ENCODE measurements at regions not wholly inside any gene's neighbourhood (a gene's known extent, or its start where the extent isn't known, plus 50 kb on each side); places are given as distances from the start of the nearest gene placed in this dataset.

DNA sequence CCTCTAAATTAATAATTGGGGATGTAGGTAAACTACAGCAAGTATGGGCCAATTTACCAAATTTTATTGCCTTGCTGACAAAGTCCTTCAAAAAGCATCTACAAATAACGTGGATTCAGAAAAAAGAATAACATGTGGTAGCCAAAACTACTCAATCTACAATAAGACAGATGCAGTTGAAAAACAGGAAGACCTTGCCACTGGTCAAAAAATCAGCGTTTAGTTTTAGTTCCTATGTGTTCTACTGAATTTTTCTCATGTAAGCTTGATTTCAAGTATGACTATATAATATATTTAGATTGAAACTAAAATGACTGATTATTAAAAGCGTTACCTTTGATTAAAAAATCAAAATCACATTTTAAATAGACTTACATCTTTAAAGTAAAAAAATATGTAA, 1317.6 kb downstream of the PCDH9 start:
- TF ChIP-seq PPARA (CRISPR knock-in tag; IDR thresholded peaks at IDR 0.05; ENCODE audit: borderline replicate concordance) (no peak), SNAI2 (CRISPR knock-in tag; IDR thresholded peaks at IDR 0.05) (no peak), ZNF565 (CRISPR knock-in tag; conservative IDR thresholded peaks at IDR 0.05; ENCODE audit: low read depth) (no peak), CSRNP3 (CRISPR knock-in tag; IDR thresholded peaks at IDR 0.05) (no peak)
- TF ChIP-seq, protein P1, sequence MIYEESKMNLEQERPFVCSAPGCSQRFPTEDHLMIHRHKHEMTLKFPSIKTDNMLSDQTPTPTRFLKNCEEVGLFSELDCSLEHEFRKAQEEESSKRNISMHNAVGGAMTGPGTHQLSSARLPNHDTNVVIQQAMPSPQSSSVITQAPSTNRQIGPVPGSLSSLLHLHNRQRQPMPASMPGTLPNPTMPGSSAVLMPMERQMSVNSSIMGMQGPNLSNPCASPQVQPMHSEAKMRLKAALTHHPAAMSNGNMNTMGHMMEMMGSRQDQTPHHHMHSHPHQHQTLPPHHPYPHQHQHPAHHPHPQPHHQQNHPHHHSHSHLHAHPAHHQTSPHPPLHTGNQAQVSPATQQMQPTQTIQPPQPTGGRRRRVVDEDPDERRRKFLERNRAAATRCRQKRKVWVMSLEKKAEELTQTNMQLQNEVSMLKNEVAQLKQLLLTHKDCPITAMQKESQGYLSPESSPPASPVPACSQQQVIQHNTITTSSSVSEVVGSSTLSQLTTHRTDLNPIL (CRISPR knock-in tag; IDR thresholded peaks at IDR 0.05; ENCODE audit: low read depth), result no peak
- TF ChIP-seq, protein P2, sequence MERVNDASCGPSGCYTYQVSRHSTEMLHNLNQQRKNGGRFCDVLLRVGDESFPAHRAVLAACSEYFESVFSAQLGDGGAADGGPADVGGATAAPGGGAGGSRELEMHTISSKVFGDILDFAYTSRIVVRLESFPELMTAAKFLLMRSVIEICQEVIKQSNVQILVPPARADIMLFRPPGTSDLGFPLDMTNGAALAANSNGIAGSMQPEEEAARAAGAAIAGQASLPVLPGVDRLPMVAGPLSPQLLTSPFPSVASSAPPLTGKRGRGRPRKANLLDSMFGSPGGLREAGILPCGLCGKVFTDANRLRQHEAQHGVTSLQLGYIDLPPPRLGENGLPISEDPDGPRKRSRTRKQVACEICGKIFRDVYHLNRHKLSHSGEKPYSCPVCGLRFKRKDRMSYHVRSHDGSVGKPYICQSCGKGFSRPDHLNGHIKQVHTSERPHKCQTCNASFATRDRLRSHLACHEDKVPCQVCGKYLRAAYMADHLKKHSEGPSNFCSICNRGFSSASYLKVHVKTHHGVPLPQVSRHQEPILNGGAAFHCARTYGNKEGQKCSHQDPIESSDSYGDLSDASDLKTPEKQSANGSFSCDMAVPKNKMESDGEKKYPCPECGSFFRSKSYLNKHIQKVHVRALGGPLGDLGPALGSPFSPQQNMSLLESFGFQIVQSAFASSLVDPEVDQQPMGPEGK (CRISPR knock-in tag; IDR thresholded peaks at IDR 0.05; ENCODE audit: borderline replicate concordance), result no peak
